HepG2 (cell line): ENCODE measurements at regions not wholly inside any gene's neighbourhood (a gene's known extent, or its start where the extent isn't known, plus 50 kb on each side); places are given as distances from the start of the nearest gene placed in this dataset.

Source experiments
- ATAC-seq: fragments of 200-7000 bp; cut with Tn5 transposase; 3 replicates; pipeline ENCODE4 v1.9.1; 2020; ENCODE audit warnings: mild to moderate bottlenecking, moderate library complexity
- BruUV-seq: library from RNA; stranded (reverse); fragments of 400-500 nt; replicated peaks from 2 replicates; lab custom pipeline; 2021; lab: Mats Ljungman, UMichigan
- CTCF ChIA-PET: fragments of 300-600 bp; formaldehyde crosslinking; extraction: SDS; loops from one replicate; lab custom pipeline; 2021; ENCODE audit warnings: low total read pairs, inconsistent platforms, low intra/inter-chr PET ratio; lab: Yijun Ruan, JAX
- POLR2A ChIA-PET: fragments of 350-600 bp; sonication (Branson Sonifier 250); formaldehyde crosslinking; loops from one replicate; lab custom pipeline; 2020; ENCODE audit warnings: antibody characterized with exemption, inconsistent platforms; lab: Yijun Ruan, JAX
- DNase-seq: peaks from one replicate; pipeline ENCODE4 v3.0.0-alpha.2; 2015; ENCODE audit warnings: low spot score
- FAIRE-seq: peaks from 3 replicates; lab custom pipeline; 2011; peaks lifted over from hg19 to GRCh38; lab: Jason Lieb, UNC
- H2AFZ ChIP-seq: one replicate; pipeline ENCODE4 v1.6.1; 2011; ENCODE audit warnings: low read length, inconsistent platforms
- H3K27ac ChIP-seq: fragments of 300-600 bp; 3 replicates; pipeline ENCODE4 v1.8.0; 2011; ENCODE audit warnings: mixed run types, mild to moderate bottlenecking, mixed read lengths, low read length, inconsistent platforms; ENCODE audit not compliant: insufficient read depth; ENCODE audit errors: extremely low read length
- H3K27me3 ChIP-seq, 2 experiments: fragments of 200-600 bp in 1 of 2; 2 replicates in 1 of 2; 3 replicates in 1 of 2; pipeline versions ENCODE4 v1.6.0 to v1.8.0; 2011; ENCODE audit warnings: low read length in 2 of 2, mild to moderate bottlenecking in 2 of 2, moderate library complexity in 2 of 2, inconsistent platforms in 1 of 2; ENCODE audit not compliant: insufficient read depth in 2 of 2, control insufficient read depth in 1 of 2
- H3K36me3 ChIP-seq, 2 experiments: fragments of 200-600 bp in 1 of 2; replicated peaks in 1 of 2; 2 replicates in 1 of 2; 3 replicates in 1 of 2; pipeline versions ENCODE4 v1.5.1 to v1.8.0; 2011; ENCODE audit warnings: low read length in 2 of 2, inconsistent platforms in 1 of 2; ENCODE audit not compliant: insufficient read depth in 2 of 2, control insufficient read depth in 1 of 2
- H3K4me1 ChIP-seq: 2 replicates; pipeline ENCODE4 v1.5.1; 2012; ENCODE audit warnings: low read length, inconsistent platforms; ENCODE audit not compliant: insufficient read depth
- H3K4me2 ChIP-seq: 2 replicates; pipeline ENCODE4 v1.6.0; 2011; ENCODE audit warnings: low read depth, low read length, inconsistent platforms
- H3K4me3 ChIP-seq, 3 experiments: fragments of 200-600 bp in 1 of 3; sonication (generic), shearing (Covaris generic) in 1 of 3; replicated peaks in 1 of 3; 2 replicates each; pipeline ENCODE4 v1.5.1; 2011 to 2016; ENCODE audit warnings: low read length in 3 of 3, inconsistent platforms in 2 of 3, low read depth in 2 of 3, mild to moderate bottlenecking in 2 of 3, control low read depth in 1 of 3, mixed read lengths in 1 of 3; ENCODE audit not compliant: insufficient read depth in 1 of 3
- H3K79me2 ChIP-seq: one replicate; pipeline ENCODE4 v1.6.1; 2011; ENCODE audit warnings: low read length, inconsistent platforms; ENCODE audit not compliant: insufficient read depth
- H3K9ac ChIP-seq: 2 replicates; pipeline ENCODE4 v1.6.0; 2011; ENCODE audit warnings: mild to moderate bottlenecking, low read depth, low read length, inconsistent platforms; ENCODE audit not compliant: insufficient read depth
- H3K9me3 ChIP-seq: 2 replicates; pipeline ENCODE4 v1.5.1; 2012; ENCODE audit warnings: mild to moderate bottlenecking, low read length
- H4K20me1 ChIP-seq: 2 replicates; pipeline ENCODE4 v1.6.0; 2011; ENCODE audit warnings: inconsistent platforms, mild to moderate bottlenecking, low read length, moderate library complexity; ENCODE audit not compliant: insufficient read depth
- ATF2 ChIP-seq: sonication (generic); formaldehyde crosslinking; IDR thresholded peaks from 2 replicates; pipeline ENCODE4 v1.4.0; 2020; ENCODE audit warnings: missing genetic modification reagents
- CEBPB ChIP-seq: IDR thresholded peaks from 2 replicates; pipeline ENCODE4 v1.6.1; 2011; ENCODE audit warnings: low read depth, low read length, improper control_type of control experiment, borderline replicate concordance
- HNF4A ChIP-seq: sonication (generic); formaldehyde crosslinking; IDR thresholded peaks from 2 replicates; pipeline ENCODE4 v1.4.0; 2020; ENCODE audit warnings: missing genetic modification reagents
- MIXL1 ChIP-seq: IDR thresholded peaks from 2 replicates; pipeline ENCODE4 v1.6.1; 2016
- STAG1 ChIP-seq: sonication (generic); formaldehyde crosslinking; IDR thresholded peaks from 2 replicates; pipeline ENCODE4 v1.4.0; 2020; ENCODE audit warnings: missing genetic modification reagents
- ZBTB38 ChIP-seq: sonication (generic); formaldehyde crosslinking; IDR thresholded peaks from 2 replicates; pipeline ENCODE4 v1.5.1; 2020; ENCODE audit warnings: mild to moderate bottlenecking, missing genetic modification reagents
- ZNF496 ChIP-seq: sonication (generic); formaldehyde crosslinking; IDR thresholded peaks from 2 replicates; pipeline ENCODE4 v1.8.1; 2023; ENCODE audit warnings: mild to moderate bottlenecking, moderate library complexity, missing genetic modification reagents; ENCODE audit not compliant: insufficient replicate concordance
- ZNF629 ChIP-seq: sonication (generic); formaldehyde crosslinking; conservative IDR thresholded peaks from 2 replicates; pipeline ENCODE4 v1.5.0; 2020; ENCODE audit warnings: missing genetic modification reagents
- WGBS: methylation state at CpG from one replicate; pipeline ENCODE4 v1.1.6; 2017; ENCODE audit warnings: low lambda C conversion rate; 5-methylcytosine and 5-hydroxymethylcytosine counted together
- in situ Hi-C: cut with HindIII; loops from 2 replicates; pipeline ENCODE4 v1.10.0; 2017; ENCODE audit warnings: low pct_unique_long_range_greater_than_20kb; ENCODE audit not compliant: extremely low pct_ligation_motif_present
- intact Hi-C: fragments of 100-400 bp; cut with micrococcal nuclease; formaldehyde crosslinking; loops from one replicate; pipeline ENCODE4 v1.10.0; 2022; ENCODE audit not compliant: unreplicated experiment
- TF ChIP-seq, protein P1 (sequence below): sonication (generic); formaldehyde crosslinking; IDR thresholded peaks from 2 replicates; pipeline ENCODE4 v1.4.0; 2020; ENCODE audit warnings: mild to moderate bottlenecking, missing genetic modification reagents
- TF ChIP-seq, protein P2 (sequence below): sonication (generic); formaldehyde crosslinking; IDR thresholded peaks from 2 replicates; pipeline ENCODE4 v1.5.0; 2020; ENCODE audit warnings: mild to moderate bottlenecking, missing genetic modification reagents, moderate library complexity
- TF ChIP-seq, protein P3 (sequence below): IDR thresholded peaks from 2 replicates; pipeline ENCODE4 v1.4.0; 2020; ENCODE audit warnings: mild to moderate bottlenecking, missing genetic modification reagents
- TF ChIP-seq, protein P4 (sequence below): IDR thresholded peaks from 2 replicates; pipeline ENCODE4 v1.6.1; 2012; ENCODE audit warnings: low read depth, low read length, improper control_type of control experiment

GRCh38 chr4:100907465-100908454, 389.9 kb upstream of the EMCN start:
- peaks cover 9% of the 10 kb centered on the region for H3K4me1 ChIP-seq
- H3K9ac ChIP-seq: no peak overlapping the region
- FAIRE-seq (no peak), ATAC-seq (peak; percentile 91)
- TF ChIP-seq CEBPB: peak; percentile 22; the same call in 1 of the 2 replicates
- TF ChIP-seq, protein P1, sequence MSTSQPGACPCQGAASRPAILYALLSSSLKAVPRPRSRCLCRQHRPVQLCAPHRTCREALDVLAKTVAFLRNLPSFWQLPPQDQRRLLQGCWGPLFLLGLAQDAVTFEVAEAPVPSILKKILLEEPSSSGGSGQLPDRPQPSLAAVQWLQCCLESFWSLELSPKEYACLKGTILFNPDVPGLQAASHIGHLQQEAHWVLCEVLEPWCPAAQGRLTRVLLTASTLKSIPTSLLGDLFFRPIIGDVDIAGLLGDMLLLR (CRISPR knock-in tag): no peak
- TF ChIP-seq ZBTB38: no peak
- TF ChIP-seq HNF4A (CRISPR knock-in tag): 0 out of 2 replicates have a peak, but pooled peaks have one; percentile 6
- no peak for TF ChIP-seq ATF2 (CRISPR knock-in tag)
- TF ChIP-seq, protein P2, sequence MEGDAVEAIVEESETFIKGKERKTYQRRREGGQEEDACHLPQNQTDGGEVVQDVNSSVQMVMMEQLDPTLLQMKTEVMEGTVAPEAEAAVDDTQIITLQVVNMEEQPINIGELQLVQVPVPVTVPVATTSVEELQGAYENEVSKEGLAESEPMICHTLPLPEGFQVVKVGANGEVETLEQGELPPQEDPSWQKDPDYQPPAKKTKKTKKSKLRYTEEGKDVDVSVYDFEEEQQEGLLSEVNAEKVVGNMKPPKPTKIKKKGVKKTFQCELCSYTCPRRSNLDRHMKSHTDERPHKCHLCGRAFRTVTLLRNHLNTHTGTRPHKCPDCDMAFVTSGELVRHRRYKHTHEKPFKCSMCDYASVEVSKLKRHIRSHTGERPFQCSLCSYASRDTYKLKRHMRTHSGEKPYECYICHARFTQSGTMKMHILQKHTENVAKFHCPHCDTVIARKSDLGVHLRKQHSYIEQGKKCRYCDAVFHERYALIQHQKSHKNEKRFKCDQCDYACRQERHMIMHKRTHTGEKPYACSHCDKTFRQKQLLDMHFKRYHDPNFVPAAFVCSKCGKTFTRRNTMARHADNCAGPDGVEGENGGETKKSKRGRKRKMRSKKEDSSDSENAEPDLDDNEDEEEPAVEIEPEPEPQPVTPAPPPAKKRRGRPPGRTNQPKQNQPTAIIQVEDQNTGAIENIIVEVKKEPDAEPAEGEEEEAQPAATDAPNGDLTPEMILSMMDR (CRISPR knock-in tag): peak; percentile 30; the same call in 1 of the 2 replicates
- TF ChIP-seq, protein P3, sequence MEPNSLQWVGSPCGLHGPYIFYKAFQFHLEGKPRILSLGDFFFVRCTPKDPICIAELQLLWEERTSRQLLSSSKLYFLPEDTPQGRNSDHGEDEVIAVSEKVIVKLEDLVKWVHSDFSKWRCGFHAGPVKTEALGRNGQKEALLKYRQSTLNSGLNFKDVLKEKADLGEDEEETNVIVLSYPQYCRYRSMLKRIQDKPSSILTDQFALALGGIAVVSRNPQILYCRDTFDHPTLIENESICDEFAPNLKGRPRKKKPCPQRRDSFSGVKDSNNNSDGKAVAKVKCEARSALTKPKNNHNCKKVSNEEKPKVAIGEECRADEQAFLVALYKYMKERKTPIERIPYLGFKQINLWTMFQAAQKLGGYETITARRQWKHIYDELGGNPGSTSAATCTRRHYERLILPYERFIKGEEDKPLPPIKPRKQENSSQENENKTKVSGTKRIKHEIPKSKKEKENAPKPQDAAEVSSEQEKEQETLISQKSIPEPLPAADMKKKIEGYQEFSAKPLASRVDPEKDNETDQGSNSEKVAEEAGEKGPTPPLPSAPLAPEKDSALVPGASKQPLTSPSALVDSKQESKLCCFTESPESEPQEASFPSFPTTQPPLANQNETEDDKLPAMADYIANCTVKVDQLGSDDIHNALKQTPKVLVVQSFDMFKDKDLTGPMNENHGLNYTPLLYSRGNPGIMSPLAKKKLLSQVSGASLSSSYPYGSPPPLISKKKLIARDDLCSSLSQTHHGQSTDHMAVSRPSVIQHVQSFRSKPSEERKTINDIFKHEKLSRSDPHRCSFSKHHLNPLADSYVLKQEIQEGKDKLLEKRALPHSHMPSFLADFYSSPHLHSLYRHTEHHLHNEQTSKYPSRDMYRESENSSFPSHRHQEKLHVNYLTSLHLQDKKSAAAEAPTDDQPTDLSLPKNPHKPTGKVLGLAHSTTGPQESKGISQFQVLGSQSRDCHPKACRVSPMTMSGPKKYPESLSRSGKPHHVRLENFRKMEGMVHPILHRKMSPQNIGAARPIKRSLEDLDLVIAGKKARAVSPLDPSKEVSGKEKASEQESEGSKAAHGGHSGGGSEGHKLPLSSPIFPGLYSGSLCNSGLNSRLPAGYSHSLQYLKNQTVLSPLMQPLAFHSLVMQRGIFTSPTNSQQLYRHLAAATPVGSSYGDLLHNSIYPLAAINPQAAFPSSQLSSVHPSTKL (CRISPR knock-in tag): 0 out of 2 replicates have a peak, but pooled peaks have one; percentile 15
- no peak for TF ChIP-seq ZNF629 (CRISPR knock-in tag)
- TF ChIP-seq, protein P4, sequence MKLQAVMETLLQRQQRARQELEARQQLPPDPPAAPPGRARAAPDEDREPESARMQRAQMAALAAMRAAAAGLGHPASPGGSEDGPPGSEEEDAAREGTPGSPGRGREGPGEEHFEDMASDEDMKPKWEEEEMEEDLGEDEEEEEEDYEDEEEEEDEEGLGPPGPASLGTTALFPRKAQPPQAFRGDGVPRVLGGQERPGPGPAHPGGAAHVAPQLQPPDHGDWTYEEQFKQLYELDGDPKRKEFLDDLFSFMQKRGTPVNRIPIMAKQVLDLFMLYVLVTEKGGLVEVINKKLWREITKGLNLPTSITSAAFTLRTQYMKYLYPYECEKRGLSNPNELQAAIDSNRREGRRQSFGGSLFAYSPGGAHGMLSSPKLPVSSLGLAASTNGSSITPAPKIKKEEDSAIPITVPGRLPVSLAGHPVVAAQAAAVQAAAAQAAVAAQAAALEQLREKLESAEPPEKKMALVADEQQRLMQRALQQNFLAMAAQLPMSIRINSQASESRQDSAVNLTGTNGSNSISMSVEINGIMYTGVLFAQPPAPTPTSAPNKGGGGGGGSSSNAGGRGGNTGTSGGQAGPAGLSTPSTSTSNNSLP: peak; percentile 74
- peak; percentile 56 for TF ChIP-seq STAG1 (CRISPR knock-in tag)
- no peak for TF ChIP-seq ZNF496 (CRISPR knock-in tag)
- TF ChIP-seq MIXL1 (CRISPR knock-in tag): peak; percentile 60; the same call in 1 of the 2 replicates
- TF ChIP-seq, all 625 proteins: peak for 7
- 3% methylated on average over 3 of the region's 3 CpGs for WGBS
- in situ Hi-C loops (no loop called here), intact Hi-C loops (loop anchor here (1.0 to 10.0 kb wide), 4 partner anchors 187 to 823 kb away; no protein-coding TSS in a partner anchor)
- H4K20me1 ChIP-seq: no peaks in the 10 kb centered on the region
- H2AFZ ChIP-seq: no peak overlapping the region
- POLR2A ChIA-PET: no interaction called here
- no peak overlapping the region for H3K27ac ChIP-seq
- no peak overlapping the region for H3K4me3 ChIP-seq
- no peaks in the 10 kb centered on the region for H3K36me3 ChIP-seq
- H3K79me2 ChIP-seq: no peaks in the 10 kb centered on the region
- H3K9me3 ChIP-seq: no peaks in the 10 kb centered on the region
- BruUV-seq: no TSS peak
- DNase-seq: peak; percentile 7
- H3K4me2 ChIP-seq: peak overlapping the region; percentile 29; the same call in 1 of the 2 replicates
- H3K27me3 ChIP-seq: no peaks in the 10 kb centered on the region
- CTCF ChIA-PET: interaction anchor here (2.2 kb wide), 1 partner anchor 823 kb away, joined by 8 read pairs; no protein-coding TSS in a partner anchor
